ENCODE measurements at regions not wholly inside any gene's neighbourhood (a gene's known extent, or its start where the extent isn't known, plus 50 kb on each side); places are given as distances from the start of the nearest gene placed in this dataset.
"Not testable (repeated sequence)": the region's sequence is repeated elsewhere in the genome, so short reads cannot be mapped to it uniquely, and the experiment has no call there.

GRCh38 chr10:3333426-3333825 lies 160.8 kb upstream of the PITRM1 start:
- no peaks in the 10 kb centered on the region for H3K4me1 Mint-ChIP-seq (ENCODE audit: low read depth)
- H3K36me3 Mint-ChIP-seq, result no peaks in the 10 kb centered on the region
- peaks cover 4% of the 10 kb centered on the region for H3K27me3 Mint-ChIP-seq
- H3K4me3 Mint-ChIP-seq, result no peak overlapping the region
- no peak overlapping the region for H3K27ac Mint-ChIP-seq
- H3K9me3 Mint-ChIP-seq (ENCODE audit: low read depth), result no peaks in the 10 kb centered on the region

GRCh38 chr10:3331690-3332230 lies 159.2 kb upstream of the PITRM1 start:
- Mint-ChIP-seq H3K27me3 (peaks cover 5% of the 10 kb centered on the region), H3K27ac (no peak overlapping the region), H3K4me1 (ENCODE audit: low read depth) (no peaks in the 10 kb centered on the region), H3K4me3 (no peak overlapping the region), H3K9me3 (ENCODE audit: low read depth) (no peaks in the 10 kb centered on the region), H3K36me3 (no peaks in the 10 kb centered on the region)

GRCh38 chr10:3331187-3331586 lies 158.6 kb upstream of the PITRM1 start:
- H3K9me3 Mint-ChIP-seq (ENCODE audit: low read depth), result no peaks in the 10 kb centered on the region
- no peak overlapping the region for H3K4me3 Mint-ChIP-seq
- H3K36me3 Mint-ChIP-seq, result no peaks in the 10 kb centered on the region
- no peaks in the 10 kb centered on the region for H3K4me1 Mint-ChIP-seq (ENCODE audit: low read depth)
- H3K27ac Mint-ChIP-seq, result no peak overlapping the region
- H3K27me3 Mint-ChIP-seq, result peaks cover 5% of the 10 kb centered on the region

GRCh38 chr10:3330663-3331062 lies 158.1 kb upstream of the PITRM1 start:
- Mint-ChIP-seq H3K27me3 (peaks cover 5% of the 10 kb centered on the region), H3K9me3 (ENCODE audit: low read depth) (no peaks in the 10 kb centered on the region), H3K27ac (no peak overlapping the region), H3K36me3 (no peaks in the 10 kb centered on the region), H3K4me3 (no peak overlapping the region), H3K4me1 (ENCODE audit: low read depth) (no peaks in the 10 kb centered on the region)

GRCh38 chr10:3325954-3326750 lies 153.6 kb upstream of the PITRM1 start:
- Mint-ChIP-seq H3K9me3 (ENCODE audit: low read depth) (no peaks in the 10 kb centered on the region), H3K27ac (no peak overlapping the region), H3K36me3 (no peaks in the 10 kb centered on the region)

GRCh38 chr10:3324612-3325038 lies 152.0 kb upstream of the PITRM1 start:
- Mint-ChIP-seq H3K4me3 (no peak overlapping the region), H3K27ac (no peak overlapping the region), H3K9me3 (ENCODE audit: low read depth) (no peaks in the 10 kb centered on the region), H3K4me1 (ENCODE audit: low read depth) (no peaks in the 10 kb centered on the region), H3K36me3 (no peaks in the 10 kb centered on the region), H3K27me3 (peaks cover 2% of the 10 kb centered on the region)

More at GRCh38 chr10:3325954-3326750, 153.6 kb upstream of the PITRM1 start:
- Mint-ChIP-seq H3K4me1 (ENCODE audit: low read depth) (no peaks in the 10 kb centered on the region), H3K4me3 (no peak overlapping the region), H3K27me3 (peaks cover 2% of the 10 kb centered on the region)

GRCh38 chr10:3323865-3324498 lies 151.4 kb upstream of the PITRM1 start:
- H3K36me3 Mint-ChIP-seq, result peaks cover 1% of the 10 kb centered on the region
- no peak overlapping the region for H3K27ac Mint-ChIP-seq
- H3K27me3 Mint-ChIP-seq, result peaks cover 3% of the 10 kb centered on the region
- no peaks in the 10 kb centered on the region for H3K9me3 Mint-ChIP-seq (ENCODE audit: low read depth)
- H3K4me3 Mint-ChIP-seq, result no peak overlapping the region
- peaks cover 2% of the 10 kb centered on the region for H3K4me1 Mint-ChIP-seq (ENCODE audit: low read depth)

- no peak overlapping the region for H3K27ac Mint-ChIP-seq
- H3K9me3 Mint-ChIP-seq (ENCODE audit: low read depth), result no peaks in the 10 kb centered on the region
- peaks cover 7% of the 10 kb centered on the region for H3K27me3 Mint-ChIP-seq
- H3K4me1 Mint-ChIP-seq (ENCODE audit: low read depth), result peaks cover 4% of the 10 kb centered on the region
- peaks cover 2% of the 10 kb centered on the region for H3K36me3 Mint-ChIP-seq
- no peak overlapping the region for H3K4me3 Mint-ChIP-seq
Observed at GRCh38 chr10:3321123-3321522, 148.5 kb upstream of the PITRM1 start.

GRCh38 chr10:3319811-3320226 lies 147.2 kb upstream of the PITRM1 start:
- H3K36me3 Mint-ChIP-seq, result peaks cover 2% of the 10 kb centered on the region
- no peak overlapping the region for H3K4me3 Mint-ChIP-seq
- H3K9me3 Mint-ChIP-seq (ENCODE audit: low read depth), result no peaks in the 10 kb centered on the region
- no peak overlapping the region for H3K27ac Mint-ChIP-seq
- peaks cover 9% of the 10 kb centered on the region for H3K27me3 Mint-ChIP-seq
- peaks cover 4% of the 10 kb centered on the region for H3K4me1 Mint-ChIP-seq (ENCODE audit: low read depth)

- H3K9me3 Mint-ChIP-seq (ENCODE audit: low read depth); H3K4me3 Mint-ChIP-seq; H3K27ac Mint-ChIP-seq; H3K4me1 Mint-ChIP-seq (ENCODE audit: low read depth); H3K36me3 Mint-ChIP-seq: not testable (repeated sequence)
- H3K27me3 Mint-ChIP-seq, result peaks cover 11% of the 10 kb centered on the region
Observed at GRCh38 chr10:3318480-3318807, 145.9 kb upstream of the PITRM1 start.

- H3K9me3 Mint-ChIP-seq (ENCODE audit: low read depth); H3K4me3 Mint-ChIP-seq; H3K36me3 Mint-ChIP-seq; H3K4me1 Mint-ChIP-seq (ENCODE audit: low read depth); H3K27ac Mint-ChIP-seq: not testable (repeated sequence)
- peaks cover 12% of the 10 kb centered on the region for H3K27me3 Mint-ChIP-seq
Observed at GRCh38 chr10:3317553-3318479, 145.2 kb upstream of the PITRM1 start.

GRCh38 chr10:3314445-3315085 lies 142.0 kb upstream of the PITRM1 start:
- H3K27me3 Mint-ChIP-seq, result peaks cover 12% of the 10 kb centered on the region
- H3K4me1 Mint-ChIP-seq (ENCODE audit: low read depth); H3K27ac Mint-ChIP-seq; H3K4me3 Mint-ChIP-seq; H3K36me3 Mint-ChIP-seq; H3K9me3 Mint-ChIP-seq (ENCODE audit: low read depth): not testable (repeated sequence)

- H3K27ac Mint-ChIP-seq; H3K4me3 Mint-ChIP-seq; H3K9me3 Mint-ChIP-seq (ENCODE audit: low read depth); H3K4me1 Mint-ChIP-seq (ENCODE audit: low read depth); H3K36me3 Mint-ChIP-seq: not testable (repeated sequence)
- peaks cover 10% of the 10 kb centered on the region for H3K27me3 Mint-ChIP-seq
Observed at GRCh38 chr10:3313784-3314444, 141.3 kb upstream of the PITRM1 start.

GRCh38 chr10:3312403-3312940 lies 139.9 kb upstream of the PITRM1 start:
- H3K27me3 Mint-ChIP-seq, result peaks cover 11% of the 10 kb centered on the region
- H3K27ac Mint-ChIP-seq, result no peak overlapping the region
- no peaks in the 10 kb centered on the region for H3K36me3 Mint-ChIP-seq
- H3K4me1 Mint-ChIP-seq (ENCODE audit: low read depth), result no peaks in the 10 kb centered on the region
- H3K9me3 Mint-ChIP-seq (ENCODE audit: low read depth), result no peaks in the 10 kb centered on the region
- H3K4me3 Mint-ChIP-seq, result no peak overlapping the region

Measured in activated naive CD8-positive, alpha-beta T cell (primary cell).